NCI-H524 treated with DMSO at 0.1 percent for 48 hours (cell line): ENCODE measurements at regions not wholly inside any gene's neighbourhood (a gene's known extent, or its start where the extent isn't known, plus 50 kb on each side); places are given as distances from the start of the nearest gene placed in this dataset.

Experiments
- DNase-seq: peaks from one replicate; lab custom pipeline; 2025; lab: John Stamatoyannopoulos, UW

DNA sequence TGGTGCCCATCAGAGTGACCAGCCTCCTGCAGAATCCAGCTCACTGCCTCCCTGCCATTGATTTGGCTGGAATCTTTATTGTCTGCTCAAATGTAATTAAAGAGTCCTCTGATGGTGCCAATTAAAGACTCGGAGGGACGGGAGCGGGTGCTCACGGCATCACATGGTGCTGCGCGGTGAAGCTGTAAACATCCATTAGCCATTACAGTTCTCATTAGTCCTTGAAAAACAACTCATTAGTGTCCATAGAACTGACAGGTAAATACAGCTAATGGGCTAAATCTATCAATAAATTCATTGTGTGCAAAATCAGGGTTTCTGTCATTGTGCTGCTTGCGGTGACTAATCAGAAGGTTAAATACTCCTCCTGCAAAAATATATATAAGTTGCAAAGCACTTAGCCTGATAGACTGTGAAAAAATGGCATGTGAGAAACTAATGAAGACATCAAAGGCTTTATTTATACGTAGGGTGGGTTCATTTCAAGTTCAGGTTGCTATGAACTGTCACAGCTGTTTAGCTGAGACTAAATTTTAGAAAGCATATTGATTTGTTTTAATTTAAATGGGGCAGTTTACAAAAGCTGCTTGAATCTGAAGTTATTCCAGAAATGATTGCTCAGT lies 289.8 kb upstream of the POU3F1 start:
- no peak for DNase-seq

DNA sequence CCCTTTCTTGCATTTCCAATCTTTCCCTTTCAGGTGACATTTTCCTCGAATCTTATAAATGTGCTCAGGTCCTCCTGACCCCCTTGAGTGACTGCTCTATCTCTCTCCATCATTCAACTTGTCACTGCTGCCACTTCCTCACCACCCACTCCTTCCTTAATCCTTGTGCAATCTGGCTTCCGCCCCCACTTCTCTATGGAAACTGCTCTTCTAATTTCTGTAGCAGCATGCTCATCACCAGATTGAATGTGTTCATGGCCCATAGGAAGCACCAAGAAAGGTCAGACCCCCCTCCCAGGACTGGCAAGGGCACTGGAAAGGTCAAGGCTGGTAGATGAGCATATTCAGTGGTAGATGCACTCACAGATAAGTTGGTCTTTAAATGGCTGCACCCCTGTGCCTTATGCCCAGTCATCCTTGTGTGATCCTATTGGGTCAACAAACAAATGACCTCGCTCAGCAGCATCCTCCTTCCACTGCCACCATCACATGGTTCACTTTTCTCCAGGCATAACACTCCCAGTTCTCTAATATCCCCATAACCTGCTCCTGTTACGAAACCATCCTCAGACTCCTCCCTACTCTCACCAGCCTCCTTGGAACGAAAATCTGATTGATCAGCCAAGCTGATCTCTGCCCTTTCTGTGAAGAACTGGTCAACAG lies 288.5 kb upstream of the POU3F1 start:
- peak; percentile 26 for DNase-seq

DNA sequence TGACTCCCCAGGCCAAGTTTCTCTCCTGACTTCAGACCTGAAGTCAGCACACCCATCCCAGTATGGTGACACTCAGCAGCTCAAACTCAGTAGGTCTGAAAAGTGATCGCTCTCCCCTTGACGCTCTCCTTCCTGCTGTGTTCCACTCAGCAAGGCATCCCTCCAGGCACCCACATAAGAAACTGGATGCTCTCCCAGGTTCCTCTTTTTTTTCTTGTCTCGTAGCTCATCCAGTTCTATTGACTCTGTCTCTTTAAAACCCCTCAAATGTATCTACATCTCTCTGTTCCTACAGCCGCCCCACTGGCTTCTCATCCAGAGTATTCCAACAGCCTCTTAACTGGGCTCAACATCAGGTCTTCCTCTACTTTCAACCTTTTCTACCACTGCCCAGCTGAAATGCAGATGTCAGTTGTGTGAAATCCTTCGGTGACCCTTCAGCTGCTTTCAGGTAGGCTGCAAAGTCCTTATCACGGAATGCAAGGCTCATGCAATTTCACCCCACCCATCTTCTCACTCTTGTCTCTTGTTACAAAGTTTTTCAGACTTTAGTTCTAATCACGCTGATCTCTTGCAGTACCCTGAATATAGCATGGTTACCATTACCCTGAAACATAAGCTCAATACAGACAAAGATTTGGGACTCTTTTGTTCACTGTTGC lies 286.2 kb upstream of the POU3F1 start:
- no peak for DNase-seq

DNA sequence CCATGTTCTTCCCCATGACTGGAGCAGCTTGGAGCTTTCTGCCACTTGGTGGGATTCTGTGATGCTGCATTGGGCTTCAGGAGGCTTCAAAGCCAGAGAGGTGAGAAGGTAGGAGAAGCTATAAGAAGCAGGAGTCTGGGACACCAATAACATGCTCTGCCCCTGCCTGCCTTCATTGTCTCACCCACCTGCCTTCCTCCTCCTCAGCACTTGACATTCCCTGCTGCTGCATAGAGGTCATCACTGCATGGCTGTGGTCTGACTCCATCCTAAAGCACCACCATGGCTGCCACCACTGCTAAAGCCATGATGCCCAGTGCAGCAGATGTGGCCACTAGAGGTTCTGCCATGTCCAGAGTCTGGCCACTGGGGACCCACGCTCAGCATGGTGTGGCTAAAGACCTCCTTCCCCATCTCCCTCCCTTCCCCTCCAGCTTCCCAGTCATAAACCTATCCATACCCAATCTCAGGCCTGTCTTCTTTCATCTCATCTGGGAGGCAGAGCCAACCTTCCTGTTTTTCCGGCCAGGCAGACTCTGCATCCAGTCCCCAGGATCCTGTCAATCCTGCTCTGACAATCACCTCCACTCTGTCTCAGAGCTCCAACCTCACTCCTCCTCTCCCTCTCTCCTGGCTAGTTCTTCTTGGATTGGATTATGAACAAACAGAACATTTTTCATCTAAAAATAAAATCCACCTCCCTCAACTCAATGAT lies 285.1 kb upstream of the POU3F1 start:
- DNase-seq: no peak

DNA sequence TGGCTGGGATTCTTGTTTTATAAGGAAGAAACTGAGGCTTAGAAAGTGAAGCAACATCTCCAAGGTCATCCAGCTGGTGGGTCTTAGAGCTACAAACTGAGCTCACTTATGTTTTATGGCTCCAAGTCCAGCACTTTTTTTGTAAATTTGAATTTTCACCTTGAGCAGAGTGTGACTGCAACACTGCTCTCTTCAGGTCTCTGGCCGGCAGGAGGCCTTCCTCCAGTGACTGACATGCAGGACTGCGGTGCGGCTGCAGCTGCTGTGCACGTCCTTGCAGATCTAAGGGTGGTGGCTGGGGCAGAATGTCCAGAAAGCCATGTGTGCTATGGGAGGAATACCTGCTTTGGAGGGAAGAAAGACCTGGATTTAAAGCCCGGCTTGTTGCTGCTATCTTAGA lies 284.2 kb upstream of the POU3F1 start:
- DNase-seq: no peak

DNA sequence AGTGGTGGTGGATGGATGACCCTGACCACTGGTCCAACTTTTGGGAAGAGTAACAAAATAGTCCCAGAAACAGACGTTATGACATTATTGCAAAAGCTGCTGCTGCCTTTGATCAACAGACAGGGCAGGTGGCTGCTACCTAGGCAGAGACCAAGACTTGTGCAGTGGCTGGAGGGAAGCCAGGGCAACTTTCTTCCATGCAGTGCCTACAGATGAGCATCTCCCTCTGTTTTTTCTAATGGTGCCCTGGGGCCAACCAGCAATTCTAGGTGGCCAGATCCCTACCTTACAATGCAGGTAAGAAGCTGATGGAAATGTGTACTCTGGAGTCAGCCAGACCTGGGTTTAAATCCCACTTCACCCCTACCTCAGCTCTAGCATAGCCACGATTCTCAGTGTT lies 283.1 kb upstream of the POU3F1 start:
- DNase-seq: no peak

DNA sequence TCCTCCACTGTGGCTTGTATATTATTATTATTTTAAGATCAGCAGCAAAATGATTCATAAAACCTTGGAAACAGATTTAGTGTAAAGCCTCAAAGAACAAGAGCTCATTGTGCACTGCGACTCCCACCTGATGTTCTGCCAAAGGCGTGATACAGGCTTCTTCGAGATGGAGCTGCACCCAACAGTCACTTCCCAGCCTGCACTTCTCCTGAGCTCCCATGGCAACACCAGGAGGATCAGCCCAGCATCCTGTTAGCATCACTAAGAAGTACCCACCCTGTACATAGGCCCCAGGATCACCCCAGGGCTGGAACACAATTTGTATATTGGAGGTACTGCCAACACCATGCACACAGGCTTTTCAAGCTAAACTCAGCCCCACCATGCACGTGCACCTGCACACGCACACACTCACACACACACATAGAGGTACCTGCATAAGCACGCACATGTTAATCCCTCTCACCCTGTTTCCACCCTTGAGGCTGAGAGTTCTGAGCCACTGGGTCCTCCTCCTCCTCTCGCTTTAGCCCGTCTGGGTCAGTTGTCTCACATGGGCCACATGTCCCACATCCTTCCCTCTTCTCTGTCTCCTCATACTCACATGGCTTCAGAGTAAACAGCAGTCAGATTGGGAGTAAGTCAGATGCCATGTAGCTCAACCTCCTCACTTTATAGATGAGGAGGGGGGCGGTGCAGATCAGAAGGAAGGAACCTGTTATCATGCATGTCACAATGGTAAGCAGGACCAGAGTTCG lies 281.9 kb upstream of the POU3F1 start:
- DNase-seq: no peak

DNA sequence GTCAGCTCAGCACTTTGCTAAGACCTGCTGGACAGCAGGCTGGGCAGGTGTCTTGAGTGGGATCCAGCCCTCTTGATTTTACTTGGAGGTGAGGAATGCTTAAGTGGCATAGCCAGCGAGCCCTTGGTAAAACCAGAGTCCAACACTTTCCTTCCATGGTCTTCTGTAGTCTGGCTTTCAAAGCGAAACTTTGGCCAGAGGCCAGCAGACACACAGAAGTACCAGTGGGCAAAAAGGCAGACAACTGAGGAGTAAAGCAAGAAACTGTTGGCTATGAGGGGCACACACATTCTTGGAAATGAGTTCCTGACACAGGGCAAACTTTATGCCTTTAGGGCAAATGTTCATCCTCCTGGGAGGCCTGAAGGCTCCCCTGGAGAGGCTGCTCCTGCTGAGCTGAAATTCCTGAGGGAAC lies 281.0 kb upstream of the POU3F1 start:
- no peak for DNase-seq

DNA sequence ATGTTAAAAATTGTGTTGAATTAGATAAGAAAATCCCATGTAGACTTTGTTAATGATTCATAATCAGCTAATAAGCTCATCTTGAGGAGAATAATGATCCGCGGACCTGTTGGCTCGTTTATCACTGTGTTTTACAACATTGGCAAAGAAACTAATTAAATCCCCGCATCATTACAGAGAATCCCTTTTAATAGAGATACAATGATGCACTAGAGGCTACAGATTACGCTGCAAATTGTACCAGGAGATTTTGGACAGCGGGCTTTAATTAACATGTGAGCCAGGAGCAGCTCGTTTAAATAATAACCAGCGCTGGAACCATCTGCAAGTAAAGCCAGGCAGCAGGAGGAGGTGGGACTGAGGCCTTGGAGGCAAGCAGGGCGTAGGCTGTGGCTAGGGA lies 280.3 kb upstream of the POU3F1 start:
- no peak for DNase-seq

DNA sequence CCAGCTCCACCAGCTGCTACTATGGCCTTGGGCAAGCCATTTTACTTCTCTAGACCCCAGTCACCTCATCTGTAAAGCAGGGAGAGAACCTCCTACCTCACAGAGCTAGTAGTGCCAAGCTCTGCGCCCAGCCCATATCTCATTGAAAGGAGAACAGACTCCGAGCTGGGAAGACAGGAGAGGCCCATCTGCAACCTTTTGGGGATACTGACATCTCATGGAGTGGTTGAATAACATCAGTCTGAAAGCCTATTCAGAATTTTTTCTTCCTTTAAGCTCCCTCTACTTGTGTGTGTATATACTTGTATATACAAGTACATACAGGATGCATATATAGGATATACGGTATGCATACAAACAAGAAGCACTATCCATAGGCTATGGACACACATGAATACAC lies 279.5 kb upstream of the POU3F1 start:
- no peak for DNase-seq

DNA sequence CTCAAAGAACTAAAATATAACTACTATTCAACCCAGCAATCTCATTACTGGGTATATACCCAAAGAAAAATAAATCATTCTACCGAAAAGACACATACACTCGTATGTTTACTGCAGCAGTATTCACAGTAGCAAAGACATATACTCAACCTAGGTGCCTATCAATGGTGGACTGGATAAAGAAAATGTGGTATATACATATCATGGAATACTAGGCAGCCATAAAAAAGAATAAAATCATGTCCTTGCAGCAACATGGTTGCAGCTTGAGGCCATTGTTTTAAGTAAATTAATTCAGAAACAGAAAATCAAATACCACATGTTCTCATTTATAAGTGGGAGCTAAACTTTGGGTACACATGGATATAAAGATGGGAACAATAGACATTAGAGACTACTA lies 266.2 kb upstream of the POU3F1 start:
- DNase-seq: no peak

DNA sequence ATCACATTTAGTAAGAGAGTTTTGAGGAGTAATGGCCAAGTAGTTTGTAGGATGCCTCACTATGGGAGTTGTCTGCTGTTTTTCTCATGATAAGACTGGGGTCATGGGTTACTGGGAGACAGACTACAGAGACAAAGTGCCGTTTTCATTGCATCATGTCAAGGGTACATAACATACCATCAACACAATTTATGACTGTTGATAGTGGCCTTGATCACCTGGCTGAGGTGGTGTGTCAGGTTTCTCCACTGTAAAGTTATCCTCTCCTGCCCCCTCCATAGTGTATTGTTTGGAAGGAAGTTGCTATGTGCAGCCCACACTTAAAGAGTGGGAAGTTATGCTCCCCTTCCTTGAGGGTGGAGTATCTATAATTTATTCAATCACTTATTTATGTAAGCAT lies 263.5 kb upstream of the POU3F1 start:
- DNase-seq: no peak

DNA sequence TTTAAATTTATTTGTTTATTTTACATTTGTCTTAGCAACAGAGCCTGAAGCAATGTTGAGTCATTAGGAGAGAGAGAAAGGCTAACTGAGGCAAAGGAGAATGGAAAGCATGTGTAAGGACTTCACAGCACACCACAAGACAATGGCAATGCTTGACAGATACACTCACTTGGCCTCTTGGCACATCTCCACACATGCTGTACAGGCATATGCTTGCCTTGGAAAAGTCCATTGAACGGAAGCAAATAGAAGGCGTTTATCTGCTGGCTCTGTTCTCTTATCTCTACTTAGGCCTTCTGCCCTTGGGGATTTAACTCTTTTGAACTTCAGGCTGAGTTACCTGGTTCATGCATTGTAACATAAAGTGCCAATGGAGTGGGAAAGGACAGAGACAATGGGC lies 262.2 kb upstream of the POU3F1 start:
- no peak for DNase-seq

DNA sequence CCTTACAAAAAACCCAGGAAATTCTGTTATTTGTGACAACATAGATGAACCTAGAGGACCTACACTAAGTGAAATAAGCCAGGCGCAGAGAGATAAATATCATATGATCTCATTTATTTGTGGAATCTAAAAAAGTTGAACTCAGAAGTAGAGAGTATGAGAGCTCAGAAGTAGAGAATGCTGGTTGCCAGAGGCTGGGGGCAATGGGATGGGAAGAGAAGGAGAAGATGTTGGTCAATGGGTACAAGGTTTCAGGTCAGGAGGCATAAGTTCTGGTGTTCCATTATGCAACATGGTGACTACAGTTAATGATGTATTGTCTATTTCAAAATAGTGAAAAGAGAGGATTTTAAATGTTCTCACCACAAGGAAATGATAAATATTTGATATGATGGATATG lies 259.1 kb upstream of the POU3F1 start:
- no peak for DNase-seq

DNA sequence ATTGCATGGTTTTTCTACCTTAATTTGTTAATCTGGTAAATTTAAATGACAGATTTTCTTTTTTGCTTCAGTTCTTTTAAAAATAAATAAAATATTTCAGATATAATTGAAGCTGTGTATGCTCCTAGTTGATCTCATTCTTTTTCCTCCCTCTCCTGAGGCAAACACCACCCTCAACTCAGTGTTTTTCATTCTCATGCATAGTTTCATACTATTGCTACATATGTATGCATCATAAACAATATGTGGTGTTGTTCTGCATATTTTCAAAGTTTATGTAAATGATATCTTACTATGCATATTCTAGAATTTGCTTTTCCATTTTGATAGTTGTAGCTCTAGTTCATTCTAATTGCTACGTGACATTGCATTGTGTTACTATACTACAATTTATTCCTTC lies 257.2 kb upstream of the POU3F1 start:
- DNase-seq: no peak

DNA sequence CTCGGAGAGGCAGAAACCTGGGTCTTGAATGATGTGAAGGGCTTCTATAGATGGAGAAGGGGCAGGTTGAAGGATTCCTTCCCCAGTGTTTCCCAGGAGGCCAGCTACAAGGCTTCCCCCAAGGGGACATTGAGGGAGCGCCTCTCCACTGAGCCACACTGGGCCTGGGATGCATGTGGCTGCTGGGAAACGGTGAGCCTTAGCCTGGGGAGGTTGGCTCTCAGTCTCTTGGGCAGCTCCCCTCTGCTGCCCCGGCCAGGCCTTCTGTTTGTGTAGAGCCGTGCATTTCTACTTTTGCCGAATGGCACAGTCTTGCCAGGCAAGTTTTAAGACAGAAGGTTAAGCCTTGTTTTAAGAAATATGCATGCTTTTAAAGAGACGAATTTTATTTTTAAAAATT lies 254.4 kb upstream of the POU3F1 start:
- DNase-seq: no peak

DNA sequence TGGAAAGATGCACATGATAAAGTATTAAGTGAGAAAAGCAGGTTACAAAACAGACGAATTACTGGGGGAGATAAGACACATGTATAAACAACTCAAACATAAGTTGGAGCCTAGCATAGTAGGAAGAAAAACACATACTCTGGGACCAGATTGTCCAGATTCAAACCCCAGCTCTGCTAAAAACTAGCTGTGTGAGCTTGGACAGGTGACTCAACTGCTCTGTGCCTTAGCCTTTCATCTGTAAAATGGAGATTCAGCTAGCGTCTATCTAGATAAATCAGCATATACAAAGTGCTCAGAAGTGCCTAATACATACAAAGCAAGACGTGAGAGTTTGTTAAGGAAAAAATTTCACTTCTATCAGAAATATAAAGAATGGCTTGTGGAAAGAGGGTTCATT lies 254.0 kb upstream of the POU3F1 start:
- no peak for DNase-seq

DNA sequence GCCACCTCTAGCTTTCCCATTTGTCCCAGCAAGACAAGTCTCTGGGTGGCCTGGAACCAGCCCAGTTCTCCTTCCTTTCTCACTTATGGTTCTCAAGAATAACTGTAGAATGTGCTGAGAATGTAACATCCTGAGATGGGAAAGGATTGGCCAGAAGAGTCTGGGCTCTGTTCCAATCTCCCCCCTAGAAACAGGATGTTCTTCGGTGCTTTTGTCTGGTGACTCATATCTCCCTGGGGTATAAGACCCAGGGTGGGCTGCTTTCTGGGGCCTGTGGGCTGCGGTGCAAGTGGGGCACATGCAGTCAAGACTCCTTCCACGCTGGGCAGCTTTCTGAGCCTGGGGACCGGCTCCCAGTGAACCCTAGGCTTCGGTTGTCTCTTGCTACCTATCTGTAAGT lies 251.2 kb upstream of the POU3F1 start:
- no peak for DNase-seq

DNA sequence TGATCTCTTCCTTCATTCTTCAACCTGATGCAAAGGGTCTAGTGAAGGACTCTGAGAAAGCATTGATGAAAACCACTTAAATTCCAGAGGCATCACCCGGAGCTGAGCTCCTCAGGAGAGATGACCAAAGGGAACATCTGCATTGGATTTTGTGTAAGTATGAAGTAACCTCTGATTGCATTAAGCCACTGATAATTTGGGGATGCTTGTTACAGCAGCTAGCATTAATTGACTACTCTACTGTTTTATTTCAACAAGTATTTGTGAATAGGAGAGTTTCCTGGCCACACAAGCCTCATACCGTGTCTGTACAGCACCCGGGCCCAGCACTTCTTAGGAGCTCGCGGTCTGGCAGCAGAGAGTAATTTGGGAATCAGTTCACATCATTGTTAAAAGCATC lies 250.7 kb upstream of the POU3F1 start:
- no peak for DNase-seq

DNA sequence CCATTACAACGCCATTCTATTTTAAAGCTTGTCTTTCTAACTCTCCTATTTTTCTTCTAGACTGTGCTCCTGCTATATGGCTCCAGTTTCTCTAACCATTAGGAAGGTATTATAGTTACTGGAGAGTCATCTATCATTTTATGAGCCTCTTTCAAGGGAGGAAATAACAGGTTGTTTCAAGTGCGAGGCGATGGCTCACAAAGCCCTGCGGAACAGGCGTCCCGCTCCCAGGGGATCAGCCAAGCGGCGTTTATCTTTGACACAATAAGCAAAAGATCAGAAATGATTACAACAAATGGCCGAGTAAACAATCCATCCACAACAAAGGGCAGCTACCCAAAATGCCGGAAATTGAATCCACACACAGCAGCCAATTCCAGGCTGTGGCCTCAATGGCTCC lies 249.5 kb upstream of the POU3F1 start:
- DNase-seq: no peak

DNA sequence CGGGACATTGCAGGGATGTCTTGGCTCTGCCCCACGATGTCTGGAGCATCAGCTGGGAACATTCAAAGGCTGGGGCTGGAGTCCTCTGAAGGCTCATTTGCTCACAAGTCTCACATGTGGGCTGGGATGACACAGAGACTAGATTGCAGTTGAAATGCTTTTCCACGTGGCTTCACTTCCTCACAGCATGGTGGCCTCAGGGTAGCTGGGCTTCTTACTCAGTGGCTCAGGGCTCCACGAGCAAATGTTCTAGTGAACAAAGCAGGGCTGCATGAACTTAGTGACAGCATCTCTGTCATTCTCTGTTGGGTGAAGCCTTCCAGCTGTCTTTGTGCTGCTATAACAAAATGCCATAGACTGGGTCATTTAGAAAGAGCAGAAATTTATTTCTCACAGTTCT lies 247.0 kb upstream of the POU3F1 start:
- DNase-seq: no peak

DNA sequence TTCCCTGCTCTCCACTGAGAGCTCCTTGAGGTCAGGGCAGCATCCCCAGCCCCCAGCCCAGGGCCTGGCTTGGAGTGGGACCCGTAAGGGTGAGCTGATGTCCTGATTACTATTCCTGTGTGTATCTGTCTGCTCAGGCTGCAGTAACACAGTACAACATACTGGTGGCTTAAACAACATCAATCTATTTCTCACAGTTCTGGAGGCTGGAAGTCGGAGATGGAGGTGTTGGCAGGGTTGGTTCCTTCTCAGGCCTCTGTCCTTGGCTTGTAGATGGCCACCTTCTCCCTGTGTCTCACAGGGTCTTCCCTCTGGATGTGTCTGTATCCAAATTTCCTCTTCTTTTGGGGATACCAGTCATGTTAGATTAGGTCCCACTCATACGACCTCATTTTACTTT lies 246.4 kb upstream of the POU3F1 start:
- DNase-seq: no peak
